Suprapubic skin (tissue), 4 donors: ENCODE measurements at regions not wholly inside any gene's neighbourhood (a gene's known extent, or its start where the extent isn't known, plus 50 kb on each side); places are given as distances from the start of the nearest gene placed in this dataset.

Source experiments
- DNase-seq, 2 donors: peaks; one replicate each; pipeline ENCODE4 v3.0.0-alpha.2; 2019; ENCODE audit warnings: low spot score in 2 of 2
- H3K27ac ChIP-seq: fragments of 200-600 bp; sonication (generic); one replicate; pipeline ENCODE4 v1.5.1; 2019
- H3K27me3 ChIP-seq: fragments of 200-600 bp; sonication (generic); one replicate; pipeline ENCODE4 v1.5.1; 2019
- H3K36me3 ChIP-seq: fragments of 200-600 bp; sonication (generic); one replicate; pipeline ENCODE4 v1.5.1; 2019
- H3K4me1 ChIP-seq: fragments of 200-600 bp; sonication (generic); one replicate; pipeline ENCODE4 v1.5.1; 2019
- H3K4me3 ChIP-seq: fragments of 200-600 bp; sonication (generic); one replicate; pipeline ENCODE4 v1.5.1; 2019; ENCODE audit warnings: mild to moderate bottlenecking
- H3K9me3 ChIP-seq: fragments of 200-600 bp; sonication (generic); one replicate; pipeline ENCODE4 v1.5.1; 2019
- EP300 ChIP-seq: sonication (generic); formaldehyde crosslinking; IDR thresholded peaks from one replicate; pipeline ENCODE4 v1.6.1; 2017; ENCODE audit warnings: antibody characterized with exemption
- POLR2A ChIP-seq, 2 donors: fragments of 450-650 bp; IDR thresholded peaks; one replicate each; pipeline ENCODE4 v1.6.1; 2017; ENCODE audit warnings: antibody characterized with exemption in 2 of 2, mild to moderate bottlenecking in 2 of 2, moderate library complexity in 2 of 2
- POLR2AphosphoS5 ChIP-seq, 3 donors: sonication (generic); formaldehyde crosslinking; IDR thresholded peaks; one replicate each; pipeline ENCODE4 v1.6.1; 2017; ENCODE audit warnings: antibody characterized with exemption in 3 of 3
- WGBS: methylation state at CpG from one replicate; pipeline ENCODE4 v1.1.5; 2018; 5-methylcytosine and 5-hydroxymethylcytosine counted together
- TF ChIP-seq, protein P1 (sequence below), 2 donors: fragments of 200-600 bp in 1 of 2; fragments of 450-650 bp in 1 of 2; sonication (generic) in 1 of 2; IDR thresholded peaks; one replicate each; pipeline ENCODE4 v1.5.1; 2016 to 2019; ENCODE audit warnings: antibody characterized with exemption in 2 of 2, mild to moderate bottlenecking in 1 of 2, moderate library complexity in 1 of 2

DNA sequence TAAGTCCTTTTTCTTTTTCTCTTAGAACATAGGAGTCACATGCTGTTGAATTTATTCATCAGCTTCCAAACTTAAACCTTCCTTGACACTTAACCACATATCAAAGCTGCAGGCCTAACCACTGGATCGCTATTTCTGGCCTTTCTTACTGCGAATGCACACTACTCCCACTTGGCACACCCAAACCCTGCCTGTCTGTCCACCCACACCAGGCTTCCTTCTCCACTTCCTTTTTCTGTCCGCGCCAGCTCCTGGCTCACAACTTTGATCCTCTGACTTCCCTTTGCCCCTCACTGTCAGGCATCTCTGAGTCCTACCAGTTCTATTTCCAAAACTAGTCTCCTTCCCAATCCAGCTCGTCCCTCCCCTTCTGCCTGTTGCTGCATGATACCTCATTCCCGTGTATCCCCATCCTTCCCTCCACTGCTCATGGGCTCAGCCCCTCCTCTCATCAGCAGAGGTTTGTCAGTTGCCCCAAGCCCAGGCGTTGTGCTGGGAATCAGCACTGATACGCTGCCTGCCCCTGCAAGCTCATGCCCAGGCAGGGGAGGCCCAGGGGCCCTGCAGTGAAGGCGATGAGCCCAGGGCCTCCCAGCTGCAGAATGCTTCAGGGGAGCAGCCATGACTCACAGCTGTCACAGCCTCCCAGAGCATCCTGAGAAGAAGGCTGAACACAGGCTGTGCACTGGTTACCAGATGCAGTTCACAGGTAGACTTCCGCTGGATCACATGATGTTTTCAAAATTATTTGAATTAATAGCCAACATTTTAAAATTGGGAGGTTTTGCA lies 179.8 kb downstream of the KATNIP start:
- DNase-seq = no peak
- H3K27me3 ChIP-seq = no peaks in the 10 kb centered on the region
- H3K27ac ChIP-seq = no peak overlapping the region
- H3K36me3 ChIP-seq = no peaks in the 10 kb centered on the region
- WGBS = 46% methylated on average over 10 of the region's 10 CpGs
- H3K9me3 ChIP-seq = no peaks in the 10 kb centered on the region
- H3K4me3 ChIP-seq = no peak overlapping the region
- peaks cover 26% of the 10 kb centered on the region for H3K4me1 ChIP-seq
- no peak for TF ChIP-seq POLR2A (IDR thresholded peaks at IDR 0.05)
- TF ChIP-seq POLR2AphosphoS5 (IDR thresholded peaks at IDR 0.05) = no peak
- TF ChIP-seq EP300 = no peak
- TF ChIP-seq, protein P1, sequence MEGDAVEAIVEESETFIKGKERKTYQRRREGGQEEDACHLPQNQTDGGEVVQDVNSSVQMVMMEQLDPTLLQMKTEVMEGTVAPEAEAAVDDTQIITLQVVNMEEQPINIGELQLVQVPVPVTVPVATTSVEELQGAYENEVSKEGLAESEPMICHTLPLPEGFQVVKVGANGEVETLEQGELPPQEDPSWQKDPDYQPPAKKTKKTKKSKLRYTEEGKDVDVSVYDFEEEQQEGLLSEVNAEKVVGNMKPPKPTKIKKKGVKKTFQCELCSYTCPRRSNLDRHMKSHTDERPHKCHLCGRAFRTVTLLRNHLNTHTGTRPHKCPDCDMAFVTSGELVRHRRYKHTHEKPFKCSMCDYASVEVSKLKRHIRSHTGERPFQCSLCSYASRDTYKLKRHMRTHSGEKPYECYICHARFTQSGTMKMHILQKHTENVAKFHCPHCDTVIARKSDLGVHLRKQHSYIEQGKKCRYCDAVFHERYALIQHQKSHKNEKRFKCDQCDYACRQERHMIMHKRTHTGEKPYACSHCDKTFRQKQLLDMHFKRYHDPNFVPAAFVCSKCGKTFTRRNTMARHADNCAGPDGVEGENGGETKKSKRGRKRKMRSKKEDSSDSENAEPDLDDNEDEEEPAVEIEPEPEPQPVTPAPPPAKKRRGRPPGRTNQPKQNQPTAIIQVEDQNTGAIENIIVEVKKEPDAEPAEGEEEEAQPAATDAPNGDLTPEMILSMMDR (IDR thresholded peaks at IDR 0.05) = no peak

DNA sequence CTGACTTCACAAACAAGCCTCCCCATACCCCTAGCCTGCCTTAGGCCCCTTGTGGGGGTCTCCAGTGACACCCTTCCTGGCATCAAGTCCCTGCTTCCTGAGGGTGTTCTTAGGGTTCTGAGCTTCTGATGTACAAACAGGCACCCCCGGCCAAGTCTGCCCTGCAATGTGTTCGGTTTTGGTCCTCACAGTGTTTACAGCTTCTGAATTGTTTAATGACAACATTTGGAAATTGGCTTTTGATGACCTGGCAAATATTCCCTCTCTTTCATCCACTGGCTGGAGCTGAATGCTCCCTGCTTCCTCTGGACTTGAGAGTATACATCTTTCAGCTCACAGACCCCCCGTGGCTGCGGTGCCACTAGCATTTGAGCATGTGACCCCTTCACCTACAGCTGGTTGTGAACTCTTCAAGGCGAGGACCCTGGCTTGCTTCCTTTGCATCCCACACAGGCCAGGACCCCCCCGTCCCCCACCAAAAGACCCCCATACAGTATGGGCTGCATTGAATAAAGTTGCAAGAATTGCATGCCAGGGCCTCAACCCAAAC lies 180.8 kb downstream of the KATNIP start:
- no peak for DNase-seq
- peaks cover 18% of the 10 kb centered on the region for H3K4me1 ChIP-seq
- H3K27me3 ChIP-seq = no peaks in the 10 kb centered on the region
- H3K4me3 ChIP-seq = no peak overlapping the region
- H3K9me3 ChIP-seq = no peaks in the 10 kb centered on the region
- H3K36me3 ChIP-seq = no peaks in the 10 kb centered on the region
- 79% methylated on average over 6 of the region's 6 CpGs for WGBS
- TF ChIP-seq POLR2AphosphoS5 (IDR thresholded peaks at IDR 0.05) = no peak
- TF ChIP-seq, protein P1 (IDR thresholded peaks at IDR 0.05) = no peak
- TF ChIP-seq POLR2A (IDR thresholded peaks at IDR 0.05) = no peak
- no peak for TF ChIP-seq EP300
- no peak overlapping the region for H3K27ac ChIP-seq

DNA sequence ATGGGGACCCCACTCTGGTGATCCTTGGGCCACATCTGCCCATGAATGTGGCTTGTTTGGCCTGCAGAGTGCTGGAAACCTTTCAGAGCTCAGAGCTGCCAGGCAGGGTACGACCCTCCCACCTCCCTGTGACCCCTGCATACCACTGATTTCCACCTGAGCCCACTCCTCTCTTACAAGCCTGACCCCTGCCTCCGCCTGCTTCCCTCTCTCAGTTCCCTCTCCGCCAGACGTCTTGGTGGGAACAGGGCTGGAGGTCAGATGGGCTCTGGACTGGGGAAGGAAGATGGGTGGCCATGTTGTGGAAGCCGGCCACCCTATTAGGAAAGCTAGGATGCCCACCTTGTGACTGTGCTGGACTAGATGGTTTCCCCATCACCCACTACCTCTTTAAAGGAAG lies 185.1 kb downstream of the KATNIP start:
- H3K4me1 ChIP-seq = peaks cover 13% of the 10 kb centered on the region
- no peak overlapping the region for H3K27ac ChIP-seq
- H3K27me3 ChIP-seq = no peaks in the 10 kb centered on the region
- DNase-seq = no peak
- TF ChIP-seq POLR2AphosphoS5 (IDR thresholded peaks at IDR 0.05) = no peak
- no peak for TF ChIP-seq EP300
- TF ChIP-seq POLR2A (IDR thresholded peaks at IDR 0.05) = no peak
- TF ChIP-seq, protein P1 (IDR thresholded peaks at IDR 0.05) = no peak
- H3K36me3 ChIP-seq = no peaks in the 10 kb centered on the region
- H3K9me3 ChIP-seq = no peaks in the 10 kb centered on the region
- WGBS = 94% methylated on average over 5 of the region's 5 CpGs
- no peak overlapping the region for H3K4me3 ChIP-seq

DNA sequence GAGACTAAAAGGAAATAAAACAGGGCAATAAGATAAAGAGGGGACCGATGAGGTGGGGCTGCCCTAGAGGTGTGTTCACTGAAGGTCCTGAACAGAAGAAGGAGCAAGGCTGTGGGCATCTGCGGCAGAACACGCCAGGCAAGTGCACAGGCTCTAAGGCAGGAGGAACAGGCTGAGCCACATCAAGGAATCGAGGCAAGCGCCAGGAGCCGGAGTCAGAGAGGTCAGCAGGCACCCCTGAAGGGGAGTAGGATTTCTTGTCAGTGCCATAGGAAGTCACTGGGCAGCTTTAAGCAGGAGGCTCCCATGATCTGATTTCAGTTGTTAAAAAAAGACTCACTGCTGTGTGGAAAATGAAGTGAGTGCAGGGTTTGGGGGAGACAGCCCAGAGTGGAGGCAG lies 186.5 kb downstream of the KATNIP start:
- no peak for TF ChIP-seq POLR2A (IDR thresholded peaks at IDR 0.05)
- no peak for TF ChIP-seq EP300
- TF ChIP-seq POLR2AphosphoS5 (IDR thresholded peaks at IDR 0.05) = no peak
- TF ChIP-seq, protein P1 (IDR thresholded peaks at IDR 0.05) = no peak
- Histone ChIP-seq H3K4me1 (peaks cover 12% of the 10 kb centered on the region), H3K36me3 (peaks cover 6% of the 10 kb centered on the region), H3K27ac (no peak overlapping the region), H3K27me3 (no peaks in the 10 kb centered on the region), H3K9me3 (no peaks in the 10 kb centered on the region), H3K4me3 (no peak overlapping the region)
- WGBS = 56% methylated on average over 6 of the region's 6 CpGs
- DNase-seq = no peak

DNA sequence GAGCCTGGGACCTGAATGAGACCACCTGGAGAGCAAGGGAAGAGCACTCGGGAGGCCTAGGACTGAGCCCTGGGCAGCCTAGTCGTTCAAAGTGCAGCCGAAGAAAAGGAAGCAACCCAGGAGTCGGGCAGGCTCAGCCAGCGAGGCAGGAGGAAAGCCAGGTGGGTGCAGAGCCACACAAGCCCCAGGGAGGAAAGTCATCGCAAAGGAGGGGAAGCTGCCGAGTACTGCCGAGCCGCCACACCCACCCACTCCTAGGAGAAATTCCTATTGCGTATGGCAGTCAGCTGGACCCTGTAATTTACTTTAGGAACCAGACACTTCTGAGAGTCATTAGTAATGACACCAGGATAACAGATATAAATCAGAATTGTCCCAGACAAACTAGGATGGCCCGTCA lies 187.6 kb downstream of the KATNIP start:
- TF ChIP-seq, protein P1 (IDR thresholded peaks at IDR 0.05) = no peak
- no peak for TF ChIP-seq EP300
- TF ChIP-seq POLR2A (IDR thresholded peaks at IDR 0.05) = no peak
- TF ChIP-seq POLR2AphosphoS5 (IDR thresholded peaks at IDR 0.05) = no peak
- H3K27me3 ChIP-seq = no peaks in the 10 kb centered on the region
- peak overlapping the region; percentile 68 for H3K27ac ChIP-seq
- WGBS = 47% methylated on average over 11 of the region's 11 CpGs
- no peaks in the 10 kb centered on the region for H3K9me3 ChIP-seq
- peaks cover 12% of the 10 kb centered on the region for H3K4me1 ChIP-seq
- H3K4me3 ChIP-seq = no peak overlapping the region
- DNase-seq = no peak
- H3K36me3 ChIP-seq = peaks cover 9% of the 10 kb centered on the region
